ENCODE measurements at regions not wholly inside any gene's neighbourhood (a gene's known extent, or its start where the extent isn't known, plus 50 kb on each side); places are given as distances from the start of the nearest gene placed in this dataset.

- TF ChIP-seq, protein P1, sequence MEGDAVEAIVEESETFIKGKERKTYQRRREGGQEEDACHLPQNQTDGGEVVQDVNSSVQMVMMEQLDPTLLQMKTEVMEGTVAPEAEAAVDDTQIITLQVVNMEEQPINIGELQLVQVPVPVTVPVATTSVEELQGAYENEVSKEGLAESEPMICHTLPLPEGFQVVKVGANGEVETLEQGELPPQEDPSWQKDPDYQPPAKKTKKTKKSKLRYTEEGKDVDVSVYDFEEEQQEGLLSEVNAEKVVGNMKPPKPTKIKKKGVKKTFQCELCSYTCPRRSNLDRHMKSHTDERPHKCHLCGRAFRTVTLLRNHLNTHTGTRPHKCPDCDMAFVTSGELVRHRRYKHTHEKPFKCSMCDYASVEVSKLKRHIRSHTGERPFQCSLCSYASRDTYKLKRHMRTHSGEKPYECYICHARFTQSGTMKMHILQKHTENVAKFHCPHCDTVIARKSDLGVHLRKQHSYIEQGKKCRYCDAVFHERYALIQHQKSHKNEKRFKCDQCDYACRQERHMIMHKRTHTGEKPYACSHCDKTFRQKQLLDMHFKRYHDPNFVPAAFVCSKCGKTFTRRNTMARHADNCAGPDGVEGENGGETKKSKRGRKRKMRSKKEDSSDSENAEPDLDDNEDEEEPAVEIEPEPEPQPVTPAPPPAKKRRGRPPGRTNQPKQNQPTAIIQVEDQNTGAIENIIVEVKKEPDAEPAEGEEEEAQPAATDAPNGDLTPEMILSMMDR (conservative IDR thresholded peaks at IDR 0.05 in 1 of 2, IDR thresholded peaks at IDR 0.05 in 1 of 2; ENCODE audit: low read depth in 1 of 2, low read length in 2 of 2): no peak
- TF ChIP-seq EZH2 (IDR thresholded peaks at IDR 0.05; ENCODE audit: low read length, missing control alignments): no peak
Observed at GRCh38 chr10:90130321-90131086, 429.1 kb downstream of the KIF20B start.

Data from fibroblast of lung (primary cell).